ENCODE measurements at regions not wholly inside any gene's neighbourhood (a gene's known extent, or its start where the extent isn't known, plus 50 kb on each side); places are given as distances from the start of the nearest gene placed in this dataset.

DNA sequence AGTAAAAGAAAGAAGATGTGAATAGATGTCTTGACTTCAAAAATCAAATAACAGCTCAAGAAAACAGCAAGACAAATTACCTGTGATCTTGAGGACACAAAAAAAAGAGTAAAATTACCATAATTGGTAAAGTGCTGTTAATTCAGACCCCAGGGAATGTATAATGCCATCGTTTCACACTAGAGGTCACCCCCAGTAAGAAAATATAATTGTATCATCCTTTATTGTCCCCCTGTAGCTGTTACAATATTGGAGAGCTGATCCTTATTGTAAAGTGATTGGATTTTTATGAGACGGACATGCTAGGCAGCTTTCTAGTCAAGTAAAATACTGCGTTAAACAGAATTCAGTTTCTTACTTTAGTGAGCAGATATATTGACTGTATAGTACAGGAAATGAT, 377.0 kb downstream of the TLE1 start:
- TF ChIP-seq, protein P1, sequence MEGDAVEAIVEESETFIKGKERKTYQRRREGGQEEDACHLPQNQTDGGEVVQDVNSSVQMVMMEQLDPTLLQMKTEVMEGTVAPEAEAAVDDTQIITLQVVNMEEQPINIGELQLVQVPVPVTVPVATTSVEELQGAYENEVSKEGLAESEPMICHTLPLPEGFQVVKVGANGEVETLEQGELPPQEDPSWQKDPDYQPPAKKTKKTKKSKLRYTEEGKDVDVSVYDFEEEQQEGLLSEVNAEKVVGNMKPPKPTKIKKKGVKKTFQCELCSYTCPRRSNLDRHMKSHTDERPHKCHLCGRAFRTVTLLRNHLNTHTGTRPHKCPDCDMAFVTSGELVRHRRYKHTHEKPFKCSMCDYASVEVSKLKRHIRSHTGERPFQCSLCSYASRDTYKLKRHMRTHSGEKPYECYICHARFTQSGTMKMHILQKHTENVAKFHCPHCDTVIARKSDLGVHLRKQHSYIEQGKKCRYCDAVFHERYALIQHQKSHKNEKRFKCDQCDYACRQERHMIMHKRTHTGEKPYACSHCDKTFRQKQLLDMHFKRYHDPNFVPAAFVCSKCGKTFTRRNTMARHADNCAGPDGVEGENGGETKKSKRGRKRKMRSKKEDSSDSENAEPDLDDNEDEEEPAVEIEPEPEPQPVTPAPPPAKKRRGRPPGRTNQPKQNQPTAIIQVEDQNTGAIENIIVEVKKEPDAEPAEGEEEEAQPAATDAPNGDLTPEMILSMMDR (IDR thresholded peaks at IDR 0.05; ENCODE audit: poor library complexity), result no peak
- TF ChIP-seq EZH2 (IDR thresholded peaks at IDR 0.05; ENCODE audit: borderline replicate concordance), result no peak

All from hepatocyte (in vitro differentiated cells).